Dermis microvascular lymphatic vessel endothelial cell (primary cell): ENCODE measurements at regions not wholly inside any gene's neighbourhood (a gene's known extent, or its start where the extent isn't known, plus 50 kb on each side); places are given as distances from the start of the nearest gene placed in this dataset.
A peak's percentile ranks its signal among the peaks of the same experiment; 100 is the strongest.

Experiments used
- DNase-seq, 2 donors: peaks; one replicate each; pipeline versions ENCODE4 v3.0.0 to v3.0.0-alpha.2; 2010; ENCODE audit warnings: low read depth in 2 of 2

GRCh38 chr4:117429506-117429905 is 344.1 kb upstream of the TRAM1L1 start:
- no peak for DNase-seq

GRCh38 chr4:117434424-117434823 is 349.0 kb upstream of the TRAM1L1 start:
- DNase-seq, result no peak

GRCh38 chr4:117447925-117448324 is 362.5 kb upstream of the TRAM1L1 start:
- peak in 1 of 2 donors; percentile 1 for DNase-seq

GRCh38 chr4:117455088-117455487 is 369.7 kb upstream of the TRAM1L1 start:
- no peak for DNase-seq

- no peak for DNase-seq
Measured at GRCh38 chr4:117466388-117466787, 381.0 kb upstream of the TRAM1L1 start.

- DNase-seq, result no peak
Measured at GRCh38 chr4:117467404-117467803, 382.0 kb upstream of the TRAM1L1 start.

GRCh38 chr4:117474987-117475386 is 389.6 kb upstream of the TRAM1L1 start:
- DNase-seq, result no peak

GRCh38 chr4:117477925-117478324 is 392.5 kb upstream of the TRAM1L1 start:
- DNase-seq, result no peak

- DNase-seq, result no peak
Measured at GRCh38 chr4:117478702-117479101, 393.3 kb upstream of the TRAM1L1 start.

GRCh38 chr4:117479673-117480072 is 394.3 kb upstream of the TRAM1L1 start:
- no peak for DNase-seq

- DNase-seq, result no peak
Measured at GRCh38 chr4:117481742-117482141, 396.4 kb upstream of the TRAM1L1 start.

GRCh38 chr4:117488692-117489091 is 403.3 kb upstream of the TRAM1L1 start:
- DNase-seq, result no peak

- no peak for DNase-seq
Measured at GRCh38 chr4:117489107-117489506, 403.7 kb upstream of the TRAM1L1 start.

- no peak for DNase-seq
Measured at GRCh38 chr4:117491516-117491915, 406.1 kb upstream of the TRAM1L1 start.

- no peak for DNase-seq
Measured at GRCh38 chr4:117495802-117496201, 410.4 kb upstream of the TRAM1L1 start.

GRCh38 chr4:117512414-117512813 is 427.0 kb upstream of the TRAM1L1 start:
- no peak for DNase-seq

GRCh38 chr4:117514391-117515175 is 429.2 kb upstream of the TRAM1L1 start:
- DNase-seq, result no peak

- no peak for DNase-seq
Measured at GRCh38 chr4:117515921-117516320, 430.5 kb upstream of the TRAM1L1 start.

- no peak for DNase-seq
Measured at GRCh38 chr4:117527601-117528000, 442.2 kb upstream of the TRAM1L1 start.

GRCh38 chr4:117529401-117529800 is 444.0 kb upstream of the TRAM1L1 start:
- DNase-seq, result no peak

- DNase-seq, result no peak
Measured at GRCh38 chr4:117533501-117533900, 448.1 kb upstream of the TRAM1L1 start.

- DNase-seq, result no peak
Measured at GRCh38 chr4:117545039-117545438, 459.7 kb upstream of the TRAM1L1 start.

- DNase-seq, result no peak
Measured at GRCh38 chr4:117549524-117549923, 464.1 kb upstream of the TRAM1L1 start.

GRCh38 chr4:117550085-117550484 is 464.7 kb upstream of the TRAM1L1 start:
- DNase-seq, result no peak
